ENCODE measurements at regions not wholly inside any gene's neighbourhood (a gene's known extent, or its start where the extent isn't known, plus 50 kb on each side); places are given as distances from the start of the nearest gene placed in this dataset.

- no peak for DNase-seq
Observed at GRCh38 chr17:56011406-56012131, 141.7 kb upstream of the ANKFN1 start.

- no peak for DNase-seq
Observed at GRCh38 chr17:56018211-56018610, 135.1 kb upstream of the ANKFN1 start.

DNA sequence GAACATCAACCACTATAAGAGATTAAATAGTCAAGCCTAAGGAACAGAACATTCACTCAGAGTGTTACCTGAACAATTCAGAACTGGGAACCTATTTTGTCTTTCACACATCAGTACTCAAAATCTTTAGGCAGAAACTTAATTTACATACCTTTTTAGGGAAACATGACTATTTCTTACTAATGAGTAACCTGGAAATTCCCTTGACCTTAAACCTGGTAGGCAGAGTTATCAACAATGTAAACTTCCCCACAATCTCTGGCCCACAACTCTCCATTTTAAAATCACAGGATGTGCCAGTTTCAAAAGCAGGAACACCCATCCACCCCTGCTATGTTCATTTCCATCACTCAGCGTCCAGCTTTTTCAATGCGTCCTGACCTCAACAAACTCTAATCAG is 132.9 kb upstream of the ANKFN1 start:
- no peak for DNase-seq

- no peak for DNase-seq
Observed at GRCh38 chr17:56021681-56022190, 131.5 kb upstream of the ANKFN1 start.

DNA sequence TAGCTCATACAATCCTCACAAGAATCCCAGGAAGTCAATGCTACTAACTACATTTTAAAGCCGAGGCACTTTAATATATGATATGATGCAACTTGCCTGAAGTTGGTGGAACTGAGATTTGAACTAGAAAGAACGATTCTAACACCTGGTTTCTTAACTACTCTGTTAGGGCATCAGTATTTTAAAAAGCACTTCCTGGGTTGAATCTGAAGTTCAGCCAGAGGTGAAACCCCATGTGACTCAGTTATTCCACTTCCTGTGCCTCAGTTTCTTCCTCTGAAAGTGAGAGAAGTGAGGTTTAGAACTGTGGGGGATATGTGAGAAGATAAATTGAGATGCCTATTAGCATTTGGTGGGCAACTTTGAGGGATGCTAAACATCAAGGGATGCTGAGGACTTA is 129.4 kb upstream of the ANKFN1 start:
- DNase-seq, result no peak

- DNase-seq, result no peak
Observed at GRCh38 chr17:56026915-56027314, 126.4 kb upstream of the ANKFN1 start.

- DNase-seq, result no peak
Observed at GRCh38 chr17:56028837-56029236, 124.4 kb upstream of the ANKFN1 start.

DNA sequence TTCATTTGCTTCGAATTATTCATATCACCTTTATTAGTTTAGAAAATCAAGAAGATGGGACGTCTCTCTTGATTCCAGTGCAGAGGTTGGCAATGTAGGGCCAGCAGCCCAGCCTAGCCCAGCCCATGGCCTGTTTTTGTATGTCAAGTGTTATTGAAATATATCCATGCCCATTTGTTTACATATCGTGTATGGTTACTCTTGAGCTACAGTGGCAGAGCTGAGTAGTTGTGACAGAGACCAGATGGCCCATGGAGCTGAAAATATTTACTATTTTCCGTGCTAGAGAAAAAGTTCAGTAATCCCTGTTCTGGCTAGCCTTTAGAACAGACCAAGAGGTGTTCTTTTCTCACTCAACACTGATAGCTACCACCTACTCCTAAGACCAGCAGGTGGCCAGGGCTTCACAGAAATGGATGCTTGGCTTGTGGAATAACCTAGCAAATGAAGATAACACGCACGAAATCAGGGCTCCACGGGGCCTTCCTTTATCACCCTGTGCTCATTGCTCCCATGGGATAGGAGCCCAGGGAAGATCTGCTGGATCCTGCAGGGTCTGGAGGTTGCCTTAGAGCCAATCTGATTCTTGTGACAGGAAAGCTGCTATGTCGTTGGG is 123.2 kb upstream of the ANKFN1 start:
- DNase-seq, result no peak

DNA sequence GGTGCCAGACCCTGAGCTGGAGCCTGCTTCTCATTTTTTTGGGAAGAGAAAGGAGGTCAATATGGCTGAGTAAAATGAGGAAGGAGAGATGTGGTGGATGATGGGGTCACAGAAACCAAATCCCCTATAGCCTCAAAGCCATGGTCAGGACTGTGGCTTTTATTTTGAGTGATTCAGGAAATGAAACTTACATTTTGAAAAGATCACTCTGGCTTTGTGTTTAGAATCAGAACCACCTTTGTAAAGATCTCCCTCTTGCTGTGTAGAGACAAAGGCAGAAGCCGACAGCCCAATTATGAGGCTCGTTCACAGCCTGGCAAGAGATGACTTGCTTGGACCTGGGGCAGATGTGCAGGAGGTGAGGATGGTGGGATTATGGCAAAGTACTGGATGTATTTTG is 121.6 kb upstream of the ANKFN1 start:
- DNase-seq, result no peak

DNA sequence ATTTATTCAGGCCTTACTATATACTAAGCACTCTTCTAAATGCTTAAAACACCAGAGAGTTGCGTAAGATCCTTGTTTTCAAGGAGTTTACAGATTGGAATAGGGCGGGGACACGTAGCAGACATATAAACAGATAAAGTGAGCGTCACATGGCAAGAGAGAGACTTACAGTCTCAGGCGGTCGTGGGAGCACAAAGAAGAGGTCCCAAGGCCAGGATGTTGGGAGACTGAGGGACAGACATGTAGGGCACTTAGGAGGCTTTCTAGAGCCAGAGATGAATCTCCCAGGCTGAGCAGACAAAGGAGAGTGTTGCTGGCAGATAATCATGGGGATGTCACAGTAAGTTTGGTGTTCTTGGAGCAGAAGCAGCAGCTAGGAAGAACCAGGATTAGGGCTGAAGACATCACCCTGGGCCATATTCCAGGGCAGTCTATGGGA is 119.1 kb upstream of the ANKFN1 start:
- DNase-seq, result no peak

DNA sequence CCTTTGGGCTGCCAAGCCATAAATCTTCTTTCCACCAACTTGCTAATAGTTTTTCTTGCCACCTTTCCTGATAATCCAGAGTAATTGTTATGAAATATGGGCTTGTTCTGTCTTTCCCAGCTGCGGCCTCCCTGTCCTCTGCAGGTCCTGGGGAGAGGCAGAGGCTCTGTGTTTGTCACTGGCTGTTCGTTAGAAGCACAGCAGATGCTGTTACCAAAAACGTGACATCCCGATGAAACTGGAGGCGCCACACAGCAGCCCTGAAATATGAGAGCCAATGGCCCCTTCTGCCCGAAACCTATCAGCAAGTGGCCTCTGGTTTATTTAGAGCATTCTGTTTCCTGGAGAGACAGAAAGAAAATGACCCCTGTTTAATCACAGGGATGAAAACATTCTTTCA is 115.1 kb upstream of the ANKFN1 start:
- DNase-seq, result no peak

DNA sequence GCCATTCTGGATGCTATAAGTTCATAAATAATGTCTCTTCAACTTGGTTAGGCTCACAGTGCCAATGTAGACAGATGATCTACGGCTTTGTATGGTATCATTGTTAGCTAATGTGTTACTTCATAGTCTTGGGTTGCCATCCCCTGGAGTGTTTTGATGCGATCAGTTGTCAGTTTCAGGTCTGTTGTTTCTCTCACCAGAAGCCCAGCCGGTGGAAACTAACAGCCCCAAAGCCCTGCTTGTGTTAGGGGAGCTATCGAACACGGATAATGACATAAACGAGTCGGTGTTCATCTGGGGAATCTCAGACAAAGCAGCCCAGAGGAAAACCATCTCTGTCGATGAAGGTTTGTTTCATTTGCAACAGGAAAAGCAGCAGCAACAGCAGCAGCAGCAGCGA is 107.4 kb upstream of the ANKFN1 start:
- no peak for DNase-seq

DNA sequence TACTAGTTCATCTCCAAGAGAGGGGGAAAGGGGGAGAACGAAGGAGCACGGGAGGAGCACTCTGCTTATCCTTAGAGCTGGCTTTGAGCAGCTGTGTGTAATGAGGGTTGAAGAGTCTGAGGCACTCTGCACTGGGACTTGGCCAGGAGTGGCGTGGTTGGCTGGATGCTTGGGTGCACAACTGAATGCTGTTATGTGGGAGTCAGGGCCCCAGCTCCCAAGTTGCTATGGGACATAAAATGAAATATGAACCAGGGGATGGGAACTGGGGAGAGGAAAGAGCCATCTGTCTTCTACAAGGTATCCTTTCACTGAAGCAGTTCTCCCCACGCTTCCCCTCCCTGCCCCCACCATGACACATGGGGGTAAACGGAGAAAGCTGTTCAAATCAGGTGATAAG is 105.9 kb upstream of the ANKFN1 start:
- DNase-seq, result no peak

GRCh38 chr17:56057869-56058268 is 95.4 kb upstream of the ANKFN1 start:
- no peak for DNase-seq

GRCh38 chr17:56064506-56064905 is 88.8 kb upstream of the ANKFN1 start:
- DNase-seq, result no peak

DNA sequence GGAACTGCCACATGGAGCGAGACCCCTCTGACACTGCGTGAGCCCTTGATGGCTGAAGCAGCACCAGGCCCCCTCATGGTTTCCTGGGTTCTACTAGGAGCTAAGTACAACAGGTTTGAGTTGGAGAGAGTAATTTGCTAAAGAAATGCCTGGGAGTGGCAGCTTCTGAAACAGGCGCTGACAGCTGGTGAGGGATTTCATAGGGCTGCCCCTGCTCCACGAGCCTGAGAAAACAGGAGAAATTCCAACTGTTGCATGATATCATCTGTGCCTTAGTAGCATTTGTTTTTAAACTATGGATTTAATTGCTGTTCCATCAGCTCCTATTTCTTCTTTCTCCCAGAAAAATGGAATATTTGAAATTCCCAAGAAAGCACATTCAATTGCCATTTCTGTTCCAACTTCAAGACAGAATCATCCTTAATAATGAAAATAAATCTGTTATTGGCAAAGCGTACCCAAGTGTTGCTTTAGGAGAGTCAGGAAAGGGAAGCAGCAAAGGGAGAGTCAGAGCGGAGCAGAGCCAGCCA is 78.8 kb upstream of the ANKFN1 start:
- no peak for DNase-seq

DNA sequence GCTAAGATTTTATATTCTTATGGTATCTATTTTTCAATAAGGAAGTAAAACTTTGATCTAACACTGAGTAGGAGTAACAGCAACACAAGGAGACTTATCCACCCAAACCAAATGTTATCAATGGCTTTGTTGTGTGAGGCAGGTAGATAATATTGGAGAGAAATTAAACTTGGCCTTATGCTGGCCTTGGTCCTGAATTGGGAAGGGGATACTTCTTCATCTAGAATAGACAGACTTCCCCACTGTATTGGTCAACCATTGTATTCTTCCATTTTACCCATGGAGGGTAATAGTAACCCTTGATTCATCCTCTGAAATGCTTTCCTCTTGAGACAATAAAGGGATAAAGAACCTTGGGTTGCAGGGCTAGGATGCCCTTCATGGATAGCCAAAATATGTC is 76.3 kb upstream of the ANKFN1 start:
- DNase-seq, result no peak

- DNase-seq, result no peak
Observed at GRCh38 chr17:56083475-56083874, 69.8 kb upstream of the ANKFN1 start.

DNA sequence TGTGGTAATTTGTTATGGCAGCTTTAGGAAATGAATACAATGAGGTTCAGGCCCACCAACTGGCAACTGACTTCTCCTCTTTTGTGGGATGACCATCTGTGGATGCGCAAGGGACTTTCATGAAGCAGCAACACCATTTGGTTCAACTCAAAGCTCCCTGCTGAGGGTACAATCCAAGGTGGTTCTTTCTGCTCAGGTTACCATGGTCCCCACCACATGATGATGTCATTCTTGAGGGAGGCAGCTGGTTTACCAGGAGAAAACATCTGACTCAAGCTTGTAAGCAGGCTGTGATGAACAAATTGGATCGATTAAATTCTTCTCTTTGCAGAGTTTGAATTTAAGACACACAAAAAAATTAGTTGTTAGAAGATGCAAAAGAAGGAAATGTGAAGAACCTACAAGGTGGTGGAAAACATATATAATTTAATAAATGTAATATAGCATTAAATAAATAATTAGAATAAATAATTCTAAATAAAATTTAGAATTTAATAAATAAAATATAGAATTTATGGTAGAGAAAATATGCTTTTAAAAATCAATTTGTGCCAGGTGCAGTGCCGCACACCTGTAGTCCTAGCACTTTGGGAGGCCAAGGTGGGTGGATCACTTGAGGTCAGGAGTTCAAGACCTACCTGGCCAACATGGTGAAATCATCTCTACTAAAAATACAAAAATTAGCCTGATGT is 67.6 kb upstream of the ANKFN1 start:
- DNase-seq, result no peak

- DNase-seq, result no peak
Observed at GRCh38 chr17:56087199-56087598, 66.1 kb upstream of the ANKFN1 start.

DNA sequence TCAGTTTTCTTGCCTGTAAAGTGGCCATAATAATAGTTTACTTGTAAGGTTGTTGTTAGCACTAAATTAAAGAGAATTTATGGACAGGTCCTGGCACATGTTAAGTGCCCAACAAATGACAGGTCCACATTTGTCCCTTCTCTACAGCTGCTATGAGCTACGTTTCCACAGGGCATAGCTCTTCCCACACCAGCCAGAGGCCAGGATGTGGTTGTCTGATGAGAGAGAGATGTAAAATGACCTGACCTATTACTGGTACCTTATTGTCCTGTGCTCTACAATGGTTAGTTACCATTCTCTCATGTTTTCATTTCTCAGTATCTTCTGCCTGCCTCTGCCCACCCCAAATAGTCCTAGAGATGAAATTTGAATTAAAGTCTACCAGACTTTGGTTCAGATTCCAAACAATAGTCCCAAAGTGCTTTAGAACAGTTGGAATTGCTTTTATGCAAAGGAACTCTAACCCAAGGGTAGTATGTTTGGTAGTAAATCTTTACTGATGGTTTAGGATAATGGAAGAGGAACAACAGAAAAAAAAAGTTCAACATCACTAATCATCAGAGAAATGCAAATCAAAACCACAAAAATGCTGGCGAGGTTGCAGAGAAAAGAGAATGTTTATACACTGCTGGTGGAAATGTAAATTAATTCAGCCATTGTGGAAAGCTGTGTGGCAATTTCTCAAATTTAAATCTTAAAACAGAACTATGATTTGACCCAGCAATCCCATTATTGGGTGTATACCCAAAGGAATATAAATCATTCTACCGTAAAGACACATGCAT is 57.1 kb upstream of the ANKFN1 start:
- DNase-seq, result no peak

GRCh38 chr17:56098746-56099145 is 54.5 kb upstream of the ANKFN1 start:
- DNase-seq, result no peak

GRCh38 chr17:56099649-56100048 is 53.6 kb upstream of the ANKFN1 start:
- DNase-seq, result no peak

Measured in activated CD8-positive, alpha-beta memory T cell treated with anti-CD3 and anti-CD28 coated beads for 24 hours (primary cell).